ENCODE measurements at regions not wholly inside any gene's neighbourhood (a gene's known extent, or its start where the extent isn't known, plus 50 kb on each side); places are given as distances from the start of the nearest gene placed in this dataset.

DNA sequence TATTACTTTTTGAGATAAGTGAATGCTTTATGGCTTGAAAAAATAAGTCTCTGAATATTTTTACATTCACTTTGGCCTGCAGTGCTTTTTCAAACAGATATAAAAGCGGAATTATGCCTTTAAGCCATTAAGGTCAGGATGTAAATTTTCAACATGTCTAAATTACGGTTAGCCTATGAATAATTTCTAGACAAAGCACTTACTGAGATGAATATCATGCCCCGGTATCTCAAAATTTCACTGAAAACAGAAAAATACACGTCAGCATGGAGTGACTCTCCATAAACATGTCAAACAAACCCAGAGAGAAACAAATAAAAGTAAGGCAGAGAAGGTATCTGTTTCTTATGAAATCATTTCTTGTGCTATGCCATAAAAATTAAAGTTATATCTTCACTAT lies 853.9 kb downstream of the KCNT2 start:
- FAIRE-seq = no peak
- no peaks in the 10 kb centered on the region for H3K4me1 ChIP-seq (replicated peaks in 1 of 2; ENCODE audit: control insufficient read depth in 2 of 2, insufficient read depth in 2 of 2, low read length in 2 of 2)
- H3K79me2 ChIP-seq (ENCODE audit: control insufficient read depth, insufficient read depth, low read length) = no peaks in the 10 kb centered on the region
- POLR2A ChIA-PET = no interaction called here
- H3K27me3 ChIP-seq (ENCODE audit: control insufficient read depth in 2 of 2, insufficient read depth in 2 of 2, low read length in 2 of 2) = no peaks in the 10 kb centered on the region
- BruUV-seq (replicated peaks) = no TSS peak
- H3K4me2 ChIP-seq (ENCODE audit: insufficient read depth, low read length) = no peak overlapping the region
- no peaks in the 10 kb centered on the region for H3K9me3 ChIP-seq (replicated peaks; ENCODE audit: control insufficient read depth, insufficient read depth, low read depth, low read length)
- no peak for ATAC-seq
- no peaks in the 10 kb centered on the region for H3K9me1 ChIP-seq (ENCODE audit: control insufficient read depth, insufficient read depth, low read length)
- WGBS (ENCODE audit: insufficient coverage, low coverage, missing lambda C conversion rate) = 5% methylated on average over 4 of the region's 4 CpGs
- CTCF ChIA-PET (ENCODE audit: low intra/inter-chr PET ratio) = no interaction called here
- H2AFZ ChIP-seq (ENCODE audit: low read depth, low read length) = no peak overlapping the region
- H3K36me3 ChIP-seq (ENCODE audit: control insufficient read depth, insufficient read depth, low read length) = no peaks in the 10 kb centered on the region
- H3K27ac ChIP-seq (ENCODE audit: extremely low read depth, low read depth, low read length) = no peak overlapping the region
- H3K4me3 ChIP-seq = no peak overlapping the region
- no peak for DNase-seq (ENCODE audit: extremely low read depth in 1 of 4, low spot score in 3 of 4)
- no peaks in the 10 kb centered on the region for H4K20me1 ChIP-seq (replicated peaks; ENCODE audit: control insufficient read depth, insufficient read depth, low read length)
- in situ Hi-C loops (cut with MboI) = no loop called here
- TF ChIP-seq, protein P1, sequence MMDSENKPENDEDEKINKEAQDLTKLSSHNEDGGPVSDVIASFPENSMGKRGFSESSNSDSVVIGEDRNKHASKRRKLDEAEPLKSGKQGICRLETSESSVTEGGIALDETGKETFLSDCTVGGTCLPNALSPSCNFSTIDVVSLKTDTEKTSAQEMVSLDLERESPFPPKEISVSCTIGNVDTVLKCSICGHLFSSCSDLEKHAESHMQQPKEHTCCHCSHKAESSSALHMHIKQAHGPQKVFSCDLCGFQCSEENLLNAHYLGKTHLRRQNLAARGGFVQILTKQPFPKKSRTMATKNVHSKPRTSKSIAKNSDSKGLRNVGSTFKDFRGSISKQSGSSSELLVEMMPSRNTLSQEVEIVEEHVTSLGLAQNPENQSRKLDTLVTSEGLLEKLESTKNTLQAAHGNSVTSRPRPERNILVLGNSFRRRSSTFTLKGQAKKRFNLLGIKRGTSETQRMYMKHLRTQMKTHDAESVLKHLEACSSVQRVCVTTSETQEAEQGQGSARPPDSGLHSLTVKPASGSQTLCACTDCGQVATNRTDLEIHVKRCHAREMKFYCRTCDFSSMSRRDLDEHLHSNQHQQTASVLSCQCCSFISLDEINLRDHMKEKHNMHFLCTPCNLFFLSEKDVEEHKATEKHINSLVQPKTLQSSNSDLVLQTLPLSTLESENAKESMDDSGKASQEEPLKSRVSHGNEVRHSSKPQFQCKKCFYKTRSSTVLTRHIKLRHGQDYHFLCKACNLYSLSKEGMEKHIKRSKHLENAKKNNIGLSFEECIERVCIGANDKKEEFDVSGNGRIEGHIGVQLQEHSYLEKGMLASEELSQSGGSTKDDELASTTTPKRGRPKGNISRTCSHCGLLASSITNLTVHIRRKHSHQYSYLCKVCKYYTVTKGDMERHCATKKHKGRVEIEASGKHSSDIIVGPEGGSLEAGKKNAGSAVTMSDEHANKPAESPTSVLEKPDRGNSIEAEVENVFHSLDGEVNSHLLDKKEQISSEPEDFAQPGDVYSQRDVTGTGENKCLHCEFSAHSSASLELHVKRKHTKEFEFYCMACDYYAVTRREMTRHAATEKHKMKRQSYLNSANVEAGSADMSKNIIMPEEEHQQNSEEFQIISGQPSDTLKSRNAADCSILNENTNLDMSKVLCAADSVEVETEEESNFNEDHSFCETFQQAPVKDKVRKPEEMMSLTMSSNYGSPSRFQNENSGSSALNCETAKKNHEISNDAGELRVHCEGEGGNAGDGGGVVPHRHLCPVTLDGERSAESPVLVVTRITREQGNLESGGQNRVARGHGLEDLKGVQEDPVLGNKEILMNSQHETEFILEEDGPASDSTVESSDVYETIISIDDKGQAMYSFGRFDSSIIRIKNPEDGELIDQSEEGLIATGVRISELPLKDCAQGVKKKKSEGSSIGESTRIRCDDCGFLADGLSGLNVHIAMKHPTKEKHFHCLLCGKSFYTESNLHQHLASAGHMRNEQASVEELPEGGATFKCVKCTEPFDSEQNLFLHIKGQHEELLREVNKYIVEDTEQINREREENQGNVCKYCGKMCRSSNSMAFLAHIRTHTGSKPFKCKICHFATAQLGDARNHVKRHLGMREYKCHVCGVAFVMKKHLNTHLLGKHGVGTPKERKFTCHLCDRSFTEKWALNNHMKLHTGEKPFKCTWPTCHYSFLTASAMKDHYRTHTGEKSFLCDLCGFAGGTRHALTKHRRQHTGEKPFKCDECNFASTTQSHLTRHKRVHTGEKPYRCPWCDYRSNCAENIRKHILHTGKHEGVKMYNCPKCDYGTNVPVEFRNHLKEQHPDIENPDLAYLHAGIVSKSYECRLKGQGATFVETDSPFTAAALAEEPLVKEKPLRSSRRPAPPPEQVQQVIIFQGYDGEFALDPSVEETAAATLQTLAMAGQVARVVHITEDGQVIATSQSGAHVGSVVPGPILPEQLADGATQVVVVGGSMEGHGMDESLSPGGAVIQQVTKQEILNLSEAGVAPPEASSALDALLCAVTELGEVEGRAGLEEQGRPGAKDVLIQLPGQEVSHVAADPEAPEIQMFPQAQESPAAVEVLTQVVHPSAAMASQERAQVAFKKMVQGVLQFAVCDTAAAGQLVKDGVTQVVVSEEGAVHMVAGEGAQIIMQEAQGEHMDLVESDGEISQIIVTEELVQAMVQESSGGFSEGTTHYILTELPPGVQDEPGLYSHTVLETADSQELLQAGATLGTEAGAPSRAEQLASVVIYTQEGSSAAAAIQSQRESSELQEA (IDR thresholded peaks at IDR 0.05; ENCODE audit: low read depth) = no peak
- TF ChIP-seq ATF7 (IDR thresholded peaks at IDR 0.05) (no peak), CAMTA2 (CRISPR knock-in tag; conservative IDR thresholded peaks at IDR 0.05) (no peak), ZNF384 (IDR thresholded peaks at IDR 0.05; ENCODE audit: low read depth, low read length) (no peak), RBM15 (IDR thresholded peaks at IDR 0.05; ENCODE audit: insufficient read depth, low read length) (no peak), ZBTB8A (IDR thresholded peaks at IDR 0.05; ENCODE audit: partially characterized antibody) (no peak), KAT7 (CRISPR knock-in tag; IDR thresholded peaks at IDR 0.05; ENCODE audit: borderline replicate concordance) (no peak), NFATC3 (IDR thresholded peaks at IDR 0.05) (no peak), HNRNPH1 (optimal IDR thresholded peaks at IDR 0.05; ENCODE audit: low read depth, low read length) (no peak), FOS (IDR thresholded peaks at IDR 0.05; ENCODE audit: extremely low read depth, insufficient read length) (no peak), DMBX1 (CRISPR knock-in tag; IDR thresholded peaks at IDR 0.05; ENCODE audit: borderline replicate concordance) (no peak)
- no peak overlapping the region for H3K9ac ChIP-seq (ENCODE audit: insufficient read depth in 1 of 2, low read depth in 2 of 2, low read length in 2 of 2)
- intact Hi-C loops (cut with micrococcal nuclease) = no loop called here

Data from K562 (cell line).